GM18511 (cell line): ENCODE measurements at regions not wholly inside any gene's neighbourhood (a gene's known extent, or its start where the extent isn't known, plus 50 kb on each side); places are given as distances from the start of the nearest gene placed in this dataset.
"Not testable (repeated sequence)": the region's sequence is repeated elsewhere in the genome, so short reads cannot be mapped to it uniquely, and the experiment has no call there.

Experiments used
- ATAC-seq: cut with Tn5 transposase; IDR thresholded peaks from one replicate; pipeline ENCODE4 v1.9.1; 2021; ENCODE audit warnings: mild to moderate bottlenecking, moderate library complexity; ENCODE audit not compliant: unreplicated experiment

GRCh38 chr4:141340458-141340857 is 119.8 kb downstream of the ZNF330 start:
- ATAC-seq, result no peak

- peak; percentile 51 for ATAC-seq
Measured at GRCh38 chr4:141346144-141346543, 125.4 kb downstream of the ZNF330 start.

GRCh38 chr4:141347684-141348083 is 127.0 kb downstream of the ZNF330 start:
- ATAC-seq, result no peak

GRCh38 chr4:141348125-141348524 is 127.4 kb downstream of the ZNF330 start:
- ATAC-seq, result peak; percentile 47

GRCh38 chr4:141348573-141348972 is 127.9 kb downstream of the ZNF330 start:
- ATAC-seq, result peak; percentile 53

- no peak for ATAC-seq
Measured at GRCh38 chr4:141349236-141349635, 128.5 kb downstream of the ZNF330 start.

GRCh38 chr4:141350122-141350905 is 129.6 kb downstream of the ZNF330 start:
- ATAC-seq, result no peak

- ATAC-seq, result no peak
Measured at GRCh38 chr4:141352331-141352730, 131.6 kb downstream of the ZNF330 start.

GRCh38 chr4:141352909-141353525 is 132.3 kb downstream of the ZNF330 start:
- no peak for ATAC-seq

- ATAC-seq, result no peak
Measured at GRCh38 chr4:141356321-141356962, 135.7 kb downstream of the ZNF330 start.

- ATAC-seq, result no peak
Measured at GRCh38 chr4:141356963-141357335, 136.3 kb downstream of the ZNF330 start.

- not testable (repeated sequence) for ATAC-seq
Measured at GRCh38 chr4:141368241-141368640, 147.5 kb downstream of the ZNF330 start.

- ATAC-seq, result no peak
Measured at GRCh38 chr4:141371206-141371605, 150.5 kb downstream of the ZNF330 start.

- no peak for ATAC-seq
Measured at GRCh38 chr4:141375855-141376254, 155.2 kb downstream of the ZNF330 start.

GRCh38 chr4:141376769-141377168 is 156.1 kb downstream of the ZNF330 start:
- peak; percentile 91 for ATAC-seq

GRCh38 chr4:141387299-141387698 is 166.6 kb downstream of the ZNF330 start:
- no peak for ATAC-seq

GRCh38 chr4:141388481-141388880 is 167.8 kb downstream of the ZNF330 start:
- ATAC-seq, result no peak

GRCh38 chr4:141389649-141390048 is 169.0 kb downstream of the ZNF330 start:
- no peak for ATAC-seq

GRCh38 chr4:141390571-141390970 is 169.9 kb downstream of the ZNF330 start:
- no peak for ATAC-seq

- ATAC-seq, result no peak
Measured at GRCh38 chr4:141391293-141391692, 170.6 kb downstream of the ZNF330 start.

- ATAC-seq, result no peak
Measured at GRCh38 chr4:141391771-141392170, 171.1 kb downstream of the ZNF330 start.

GRCh38 chr4:141395246-141395830 is 174.6 kb downstream of the ZNF330 start:
- ATAC-seq, result no peak
